Nephron progenitor cell (in vitro differentiated cells): ENCODE measurements at regions not wholly inside any gene's neighbourhood (a gene's known extent, or its start where the extent isn't known, plus 50 kb on each side); places are given as distances from the start of the nearest gene placed in this dataset.

Experiments used
- DNase-seq: peaks from one replicate; pipeline ENCODE4 v3.0.0; 2021
- H3K27ac Mint-ChIP-seq: 2 replicates; pipeline ENCODE4 v1.8.0; 2021; ENCODE audit warnings: mild to moderate bottlenecking, moderate library complexity, mixed read lengths
- H3K27me3 Mint-ChIP-seq: 2 replicates; pipeline ENCODE4 v1.8.0; 2021; ENCODE audit warnings: mild to moderate bottlenecking, low read depth, mixed read lengths; ENCODE audit not compliant: poor library complexity
- H3K36me3 Mint-ChIP-seq: 2 replicates; pipeline ENCODE4 v1.8.0; 2021; ENCODE audit warnings: low read depth, mixed read lengths
- H3K4me1 Mint-ChIP-seq: 2 replicates; pipeline ENCODE4 v1.8.0; 2021; ENCODE audit warnings: mixed read lengths
- H3K4me3 Mint-ChIP-seq: 2 replicates; pipeline ENCODE4 v1.8.0; 2021; ENCODE audit warnings: mild to moderate bottlenecking, moderate library complexity, mixed read lengths
- H3K9me3 Mint-ChIP-seq: 2 replicates; pipeline ENCODE4 v1.8.0; 2021; ENCODE audit warnings: mild to moderate bottlenecking, moderate library complexity, mixed read lengths
- CTCF ChIP-seq: fragments of 200-600 bp; sonication (generic); IDR thresholded peaks from 2 replicates; pipeline ENCODE4 v1.5.0; 2021; ENCODE audit warnings: antibody characterized with exemption

- Mint-ChIP-seq H3K4me1 (peaks cover 12% of the 10 kb centered on the region), H3K27me3 (no peaks in the 10 kb centered on the region), H3K4me3 (no peak overlapping the region), H3K36me3 (no peaks in the 10 kb centered on the region), H3K27ac (no peak overlapping the region), H3K9me3 (peaks cover 9% of the 10 kb centered on the region)
- no peak for DNase-seq
- TF ChIP-seq CTCF = no peak
Measured at GRCh38 chr6:8906699-8907098, 471.4 kb upstream of the SLC35B3 start.

- Mint-ChIP-seq H3K27me3 (no peaks in the 10 kb centered on the region), H3K36me3 (no peaks in the 10 kb centered on the region), H3K4me3 (no peak overlapping the region), H3K27ac (no peak overlapping the region), H3K9me3 (no peaks in the 10 kb centered on the region), H3K4me1 (peaks cover 12% of the 10 kb centered on the region)
- no peak for TF ChIP-seq CTCF
- DNase-seq = no peak
Measured at GRCh38 chr6:8905757-8906156, 470.4 kb upstream of the SLC35B3 start.

- no peaks in the 10 kb centered on the region for H3K27me3 Mint-ChIP-seq
- TF ChIP-seq CTCF = peak; percentile 17
- no peak overlapping the region for H3K4me3 Mint-ChIP-seq
- no peak for DNase-seq
- H3K27ac Mint-ChIP-seq = no peak overlapping the region
- H3K9me3 Mint-ChIP-seq = no peaks in the 10 kb centered on the region
- no peaks in the 10 kb centered on the region for H3K36me3 Mint-ChIP-seq
- H3K4me1 Mint-ChIP-seq = peaks cover 12% of the 10 kb centered on the region
Measured at GRCh38 chr6:8904754-8905153, 469.4 kb upstream of the SLC35B3 start.

- H3K4me3 Mint-ChIP-seq = no peak overlapping the region
- no peak for TF ChIP-seq CTCF
- DNase-seq = no peak
- no peaks in the 10 kb centered on the region for H3K27me3 Mint-ChIP-seq
- no peaks in the 10 kb centered on the region for H3K4me1 Mint-ChIP-seq
- H3K27ac Mint-ChIP-seq = no peak overlapping the region
- no peaks in the 10 kb centered on the region for H3K36me3 Mint-ChIP-seq
- H3K9me3 Mint-ChIP-seq = no peaks in the 10 kb centered on the region
Measured at GRCh38 chr6:8900056-8900455, 464.7 kb upstream of the SLC35B3 start.

GRCh38 chr6:8889514-8889913, 454.2 kb upstream of the SLC35B3 start:
- no peaks in the 10 kb centered on the region for H3K9me3 Mint-ChIP-seq
- no peak for DNase-seq
- H3K4me1 Mint-ChIP-seq = no peaks in the 10 kb centered on the region
- H3K36me3 Mint-ChIP-seq = no peaks in the 10 kb centered on the region
- no peak overlapping the region for H3K27ac Mint-ChIP-seq
- TF ChIP-seq CTCF = no peak
- H3K27me3 Mint-ChIP-seq = peaks cover 12% of the 10 kb centered on the region
- H3K4me3 Mint-ChIP-seq = no peak overlapping the region

GRCh38 chr6:8888468-8888867, 453.1 kb upstream of the SLC35B3 start:
- H3K27me3 Mint-ChIP-seq = peaks cover 10% of the 10 kb centered on the region
- DNase-seq = no peak
- peak; percentile 10 for TF ChIP-seq CTCF
- H3K4me1 Mint-ChIP-seq = no peaks in the 10 kb centered on the region
- H3K9me3 Mint-ChIP-seq = no peaks in the 10 kb centered on the region
- H3K36me3 Mint-ChIP-seq = no peaks in the 10 kb centered on the region
- no peak overlapping the region for H3K4me3 Mint-ChIP-seq
- no peak overlapping the region for H3K27ac Mint-ChIP-seq
